HG03558 (cell line): ENCODE measurements at regions not wholly inside any gene's neighbourhood (a gene's known extent, or its start where the extent isn't known, plus 50 kb on each side); places are given as distances from the start of the nearest gene placed in this dataset.
"Not testable (repeated sequence)": the region's sequence is repeated elsewhere in the genome, so short reads cannot be mapped to it uniquely, and the experiment has no call there.

Experiments
- ATAC-seq: cut with Tn5 transposase; IDR thresholded peaks from one replicate; pipeline ENCODE4 v1.9.1; 2021; ENCODE audit warnings: moderate number of reproducible peaks; ENCODE audit not compliant: unreplicated experiment; ENCODE audit errors: extremely low read depth

DNA sequence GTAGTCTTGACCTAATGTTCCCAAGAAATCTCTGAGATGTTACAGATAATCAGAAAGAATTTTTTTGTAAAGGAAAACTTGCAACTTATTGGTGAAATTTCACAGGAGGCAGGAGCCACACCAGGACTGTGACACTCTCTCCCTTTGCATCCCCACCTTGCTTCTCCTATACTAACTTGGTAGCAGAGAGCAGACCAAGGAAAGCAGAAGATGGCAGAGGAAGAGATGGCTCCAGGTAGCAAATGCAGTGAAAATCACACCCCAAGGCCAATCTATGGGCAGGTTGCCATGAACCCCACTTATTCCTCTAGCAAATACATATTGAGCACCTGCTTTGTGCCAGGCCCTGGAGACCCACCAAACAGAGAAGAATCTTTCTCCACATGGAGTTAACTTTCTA, 303.4 kb upstream of the C1orf174 start:
- ATAC-seq = no peak

DNA sequence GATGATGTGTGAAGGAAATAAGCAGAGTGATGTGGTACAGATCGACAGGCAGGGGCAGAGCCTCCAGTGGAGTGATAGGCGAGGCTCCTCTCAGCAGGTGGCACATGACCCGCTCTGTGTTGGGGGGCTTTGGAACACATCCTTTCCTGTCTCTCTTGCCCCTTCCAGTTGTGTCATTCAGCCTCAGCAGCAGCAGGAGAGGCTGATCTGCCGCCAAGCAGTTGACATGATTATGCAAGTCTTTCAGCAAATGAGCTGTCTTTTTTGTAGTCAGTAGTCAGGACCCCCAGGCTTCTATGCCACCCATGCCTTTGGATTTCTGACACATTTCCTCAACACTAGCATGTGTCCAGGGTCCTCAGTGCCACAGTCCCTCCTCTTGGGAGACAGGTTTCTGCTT, 307.1 kb upstream of the C1orf174 start:
- ATAC-seq = no peak

DNA sequence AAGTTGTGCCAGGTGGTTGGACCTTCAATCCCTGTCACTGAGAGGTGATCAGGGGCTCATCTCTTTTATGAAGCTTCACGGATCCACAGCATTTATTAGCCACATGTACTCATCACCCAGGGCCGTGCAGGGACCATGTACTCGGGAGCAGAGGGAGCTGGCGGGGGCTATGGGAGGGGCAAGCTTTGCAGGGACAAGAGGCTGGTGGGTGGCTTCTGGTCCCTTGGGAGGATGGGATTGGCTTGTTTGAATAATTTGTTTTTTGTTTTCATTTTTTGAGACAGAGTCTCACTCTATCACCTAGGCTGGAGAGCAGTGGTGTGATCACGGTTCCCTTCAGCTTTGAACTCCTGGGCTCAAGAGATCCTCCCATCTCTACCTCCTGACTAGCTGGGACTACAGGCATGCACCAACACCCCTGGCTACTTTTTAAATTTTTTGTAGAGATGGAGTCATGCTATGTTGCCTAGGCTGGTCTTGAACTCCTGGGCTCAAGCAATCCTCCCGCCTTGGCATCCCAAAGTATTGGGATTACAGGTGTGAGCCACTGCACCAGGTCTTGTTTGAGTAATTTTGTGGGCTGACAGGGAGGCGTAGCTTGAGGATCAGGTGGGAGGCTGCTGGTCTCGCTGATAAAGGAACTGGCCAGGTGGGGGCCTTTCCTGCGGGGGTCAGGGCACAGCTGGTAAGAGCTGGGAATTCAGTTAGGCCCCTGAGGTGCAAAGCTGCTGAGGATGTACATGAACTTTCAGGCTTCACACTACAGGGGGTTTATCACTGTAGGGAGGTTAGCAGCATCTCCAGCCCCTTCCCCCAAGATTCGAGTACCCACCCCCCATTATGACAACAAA, 308.0 kb upstream of the C1orf174 start:
- no peak for ATAC-seq

DNA sequence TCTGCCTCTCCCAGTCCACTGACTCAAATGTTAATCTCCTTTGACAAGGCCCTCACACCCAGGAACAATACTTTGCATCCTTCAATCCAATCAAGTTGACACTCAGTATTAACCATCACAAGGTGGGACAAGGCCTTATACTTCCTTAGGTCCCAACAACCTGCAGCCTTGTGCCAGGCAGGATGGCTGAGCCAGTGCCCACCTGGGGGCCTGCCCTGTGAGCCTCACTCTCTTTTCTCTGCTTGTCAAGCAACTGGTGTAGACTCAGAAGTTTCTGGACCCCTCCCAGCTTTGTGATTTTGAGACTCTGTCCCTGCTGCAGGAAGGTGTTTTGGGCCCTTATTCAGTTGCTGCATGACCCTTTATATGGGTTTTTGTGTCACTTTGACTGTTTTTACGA, 310.0 kb upstream of the C1orf174 start:
- no peak for ATAC-seq

DNA sequence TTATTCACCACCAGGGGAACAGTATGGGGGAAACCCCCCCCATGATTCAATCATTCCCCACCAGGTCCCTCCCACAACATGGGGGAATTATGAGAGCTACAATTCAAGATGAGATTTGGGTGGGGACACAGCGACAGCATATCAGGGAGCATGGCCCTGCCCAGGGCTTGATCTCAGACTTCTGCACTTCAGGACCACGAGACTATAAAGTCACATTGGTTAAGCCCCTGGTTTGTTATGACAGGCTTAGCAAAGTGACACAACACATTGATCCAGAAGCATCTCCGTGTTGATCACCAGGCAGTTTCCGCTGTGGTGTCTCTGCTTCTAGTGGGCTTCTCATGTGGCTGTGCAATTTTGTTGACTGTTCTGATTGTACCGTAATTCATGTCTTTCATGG, 312.7 kb upstream of the C1orf174 start:
- ATAC-seq = no peak

DNA sequence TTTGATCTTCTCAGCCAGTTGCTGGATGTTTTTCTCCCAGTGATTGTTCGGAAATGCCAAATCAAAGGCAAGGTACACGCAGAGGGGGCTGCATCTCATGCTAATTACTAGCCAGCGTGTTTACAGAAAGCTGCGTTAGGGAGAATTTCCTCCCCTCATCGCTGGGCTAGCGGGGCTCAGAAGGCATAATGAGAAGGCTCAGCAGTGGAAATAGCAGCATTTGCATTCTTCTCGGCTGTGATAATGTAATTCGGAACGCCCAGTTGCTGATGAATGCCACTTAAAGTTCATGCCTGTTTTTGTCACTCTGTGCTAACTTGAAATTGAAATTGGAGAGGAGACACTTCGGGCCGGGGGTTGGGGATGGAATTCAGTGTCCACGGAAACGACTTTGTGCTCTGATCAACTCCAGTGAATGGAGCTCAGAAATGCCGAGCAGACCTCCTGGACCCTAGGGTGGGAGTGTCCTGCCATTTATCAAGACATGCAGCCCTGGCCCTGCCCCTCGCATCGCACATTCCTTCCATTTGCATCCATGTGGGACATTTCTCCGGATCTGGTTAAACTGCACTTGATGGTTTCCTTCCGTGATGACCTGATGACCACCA, 313.4 kb upstream of the C1orf174 start:
- ATAC-seq = no peak

DNA sequence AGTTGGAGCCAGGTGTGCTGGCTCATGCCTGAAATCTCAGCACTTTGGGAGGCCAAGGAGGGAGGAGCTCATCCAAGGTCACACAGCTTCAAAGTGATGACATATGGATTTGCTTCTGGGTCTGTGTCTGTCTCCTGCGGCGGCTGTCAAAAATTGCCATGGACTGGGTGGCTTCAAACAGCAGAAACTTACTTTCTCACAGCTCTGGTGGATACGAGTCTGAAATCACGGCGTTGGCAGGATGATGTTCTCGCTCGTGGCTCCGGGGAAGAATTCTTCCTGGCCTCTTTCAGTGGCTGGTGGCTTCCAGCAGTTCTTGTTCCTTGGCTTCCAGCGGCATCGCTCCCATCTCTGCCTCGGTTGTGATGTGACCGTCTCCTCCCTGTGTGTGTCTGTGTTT, 314.8 kb upstream of the C1orf174 start:
- ATAC-seq = no peak

DNA sequence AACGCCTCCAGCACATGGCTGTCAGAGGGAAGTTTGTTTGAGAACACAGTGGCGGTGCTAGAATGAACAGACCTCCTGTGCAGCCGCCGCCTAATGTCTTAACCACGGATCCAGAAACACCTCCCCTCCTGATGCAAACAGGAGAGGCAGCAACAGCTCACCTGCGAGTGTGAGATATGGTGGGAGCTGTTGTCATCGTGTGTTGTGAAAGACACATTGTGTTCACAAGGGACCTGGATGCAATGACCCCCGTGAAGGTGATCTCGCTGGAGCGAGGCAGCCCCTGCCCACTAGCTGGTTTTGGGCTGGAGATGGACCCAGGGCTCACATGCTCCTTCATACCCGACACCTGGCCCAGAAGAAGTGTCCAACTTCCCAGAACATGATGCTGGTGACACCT, 315.3 kb upstream of the C1orf174 start:
- no peak for ATAC-seq

DNA sequence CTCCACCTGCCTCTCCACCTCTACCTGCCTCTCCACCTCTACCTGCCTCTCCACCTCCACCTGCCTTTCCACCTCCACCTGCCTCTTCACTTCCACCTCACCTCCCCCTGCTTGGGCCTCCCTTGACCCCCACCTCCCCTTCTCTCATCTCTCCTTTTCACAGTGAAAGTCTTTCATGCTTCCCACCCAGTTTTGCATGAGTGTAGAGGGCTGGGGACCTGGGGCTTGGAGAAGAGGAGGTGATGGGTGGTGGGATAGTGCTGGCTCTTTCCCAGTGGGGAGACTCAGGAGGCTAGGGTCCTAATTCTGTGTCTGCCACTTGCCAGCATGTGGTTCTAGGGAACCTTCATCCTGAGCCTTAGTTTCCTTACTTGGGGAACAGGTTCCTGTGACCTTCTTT, 316.2 kb upstream of the C1orf174 start:
- no peak for ATAC-seq

DNA sequence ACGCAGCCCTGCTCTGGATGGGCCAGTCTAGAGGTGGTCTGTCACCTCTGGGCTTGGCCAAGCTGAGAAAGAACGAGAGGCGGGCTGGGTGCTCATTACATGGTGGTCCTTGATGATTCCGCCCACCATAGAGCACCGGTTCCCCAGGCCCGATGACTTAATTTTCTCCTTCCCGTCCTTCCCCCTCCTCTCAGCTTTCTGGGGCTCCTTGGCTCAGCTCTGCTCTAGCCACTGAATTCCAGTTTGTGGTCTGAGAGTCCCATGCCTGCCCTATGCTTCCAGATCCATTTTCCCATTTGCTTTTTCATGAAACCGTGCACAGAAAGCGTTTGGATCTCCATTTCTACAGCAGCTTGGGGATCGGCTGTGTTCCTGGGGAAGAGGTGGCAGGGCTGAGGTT, 318.5 kb upstream of the C1orf174 start:
- no peak for ATAC-seq

DNA sequence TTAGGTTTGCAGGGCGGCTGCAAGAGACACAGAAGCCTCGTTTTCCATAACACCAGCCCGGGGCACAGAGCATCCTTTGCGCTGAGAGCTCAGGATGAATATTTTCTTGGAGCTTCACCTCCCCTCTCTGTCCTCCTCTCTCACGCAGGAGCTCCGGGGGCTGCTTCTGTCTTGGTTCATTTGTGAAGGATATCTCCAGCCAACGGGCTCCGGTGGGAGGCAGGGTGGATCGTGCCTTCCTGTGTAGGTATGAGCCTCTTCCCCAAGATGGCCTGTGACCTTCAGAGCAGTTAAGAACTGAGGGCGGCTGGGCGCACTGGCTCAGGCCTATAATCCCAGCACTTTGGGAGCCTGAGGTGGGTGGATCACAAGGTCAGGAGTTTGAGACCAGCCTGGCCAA, 319.0 kb upstream of the C1orf174 start:
- ATAC-seq = no peak

DNA sequence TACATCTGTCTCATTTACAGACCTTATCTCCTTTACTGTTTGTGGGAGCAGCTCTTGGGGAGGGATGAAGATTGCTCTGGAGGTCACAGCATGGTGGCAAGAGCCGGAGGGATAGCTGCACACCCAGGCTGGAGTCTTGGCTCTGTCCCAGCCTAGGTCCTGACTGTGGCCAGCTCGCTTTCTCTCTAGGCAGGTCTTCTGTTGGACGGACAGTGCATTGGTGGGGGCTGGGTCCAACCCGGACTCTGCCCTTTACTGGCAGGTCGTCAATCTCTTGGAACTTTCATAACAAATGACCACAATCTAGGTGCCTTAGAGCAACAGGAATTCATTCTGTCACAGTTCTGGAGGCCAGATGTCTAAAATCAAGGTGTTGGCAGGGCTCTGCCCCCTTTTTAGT, 319.8 kb upstream of the C1orf174 start:
- ATAC-seq = no peak

DNA sequence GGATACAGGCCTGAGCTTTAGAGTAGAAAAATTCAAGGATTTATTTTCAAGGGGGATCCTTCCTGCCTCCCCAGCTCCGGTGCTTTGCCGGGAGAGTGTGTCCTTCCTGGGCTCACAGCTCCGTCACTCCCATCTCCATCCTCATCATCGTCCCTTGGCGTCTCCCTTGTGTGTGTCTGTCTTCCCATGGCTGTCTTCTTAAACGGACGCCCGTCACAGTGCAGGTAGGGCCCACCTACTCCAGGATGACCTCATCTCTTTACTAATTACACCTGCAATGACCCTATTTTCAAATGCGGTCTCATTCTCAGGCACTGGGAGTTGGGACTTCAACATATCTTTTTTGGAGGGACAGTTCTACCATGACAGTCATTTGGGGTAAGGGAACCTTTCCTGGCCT, 320.3 kb upstream of the C1orf174 start:
- no peak for ATAC-seq

DNA sequence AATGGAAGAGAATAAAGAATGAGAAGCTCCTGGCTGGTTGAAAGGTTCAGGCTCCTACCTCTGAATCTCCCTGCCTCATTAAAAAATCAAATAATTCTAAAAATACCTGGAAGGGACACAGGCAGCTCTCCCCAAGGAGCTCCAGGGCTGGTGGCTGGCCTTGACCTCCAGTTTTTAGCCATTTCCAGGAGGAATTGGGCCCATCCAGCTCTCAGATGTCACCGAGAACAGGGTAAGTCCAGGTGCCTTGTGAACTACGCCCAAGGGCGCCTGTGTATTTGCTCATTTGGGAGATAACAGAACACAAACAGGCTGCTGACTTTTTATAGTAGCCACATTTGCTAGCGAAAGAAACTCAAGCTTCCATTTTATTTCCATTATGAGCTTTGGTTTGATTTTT, 321.0 kb upstream of the C1orf174 start:
- ATAC-seq = no peak

DNA sequence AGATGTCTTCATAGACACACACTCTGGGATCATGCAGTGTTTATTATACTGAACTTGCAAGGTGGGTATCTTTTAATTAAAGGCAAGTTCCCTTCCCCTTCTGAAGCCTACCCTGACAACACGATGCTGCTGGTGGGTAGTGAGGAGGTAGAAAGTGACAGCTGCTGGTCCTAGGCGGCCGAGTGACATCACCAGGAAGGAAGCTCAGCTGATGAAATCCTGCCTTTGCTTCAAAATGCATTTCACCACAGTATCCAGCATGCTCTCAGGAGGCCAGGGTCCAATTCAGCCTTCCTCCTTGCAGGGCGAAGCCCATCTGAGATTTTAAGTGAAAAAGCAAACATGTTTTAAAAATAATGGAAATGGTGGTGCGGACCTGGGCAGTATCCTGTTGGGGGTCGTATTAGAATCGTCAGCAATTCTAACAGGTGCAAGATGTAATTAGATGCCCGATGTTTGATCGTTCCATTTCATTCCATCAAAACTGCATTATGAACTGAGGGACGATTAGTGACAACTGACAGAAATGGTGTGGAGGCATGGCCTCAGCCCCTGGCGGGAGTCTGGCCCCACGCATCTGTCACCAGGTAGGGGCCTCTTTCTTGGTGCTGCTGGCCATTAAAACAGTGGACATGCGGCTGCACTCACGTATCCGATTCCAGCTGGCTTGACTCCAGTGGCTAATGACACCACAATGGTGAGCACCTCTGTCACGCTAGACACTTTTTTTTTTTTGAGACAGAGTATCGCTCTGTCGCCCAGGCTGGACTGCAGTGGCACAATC, 324.8 kb upstream of the C1orf174 start:
- ATAC-seq = no peak

DNA sequence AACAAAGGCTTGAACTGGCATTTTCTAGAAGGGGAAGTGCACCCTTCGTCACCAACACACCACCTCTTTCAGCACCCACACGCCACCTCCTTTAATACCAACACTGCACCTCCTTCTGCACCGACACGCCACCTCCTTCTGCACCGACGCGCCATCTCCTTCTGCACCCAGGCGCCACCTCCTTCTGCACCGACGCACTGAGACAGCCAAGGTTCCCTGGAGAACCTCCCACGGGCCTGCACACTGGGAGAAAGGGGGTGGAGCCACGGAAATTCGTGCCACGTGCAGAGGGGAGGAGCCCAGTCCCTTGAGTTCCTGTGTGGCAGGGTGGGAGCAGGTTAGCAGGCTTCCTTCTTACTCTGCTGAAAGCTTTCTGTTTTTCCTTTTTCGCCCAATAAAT, 327.9 kb upstream of the C1orf174 start:
- no peak for ATAC-seq

DNA sequence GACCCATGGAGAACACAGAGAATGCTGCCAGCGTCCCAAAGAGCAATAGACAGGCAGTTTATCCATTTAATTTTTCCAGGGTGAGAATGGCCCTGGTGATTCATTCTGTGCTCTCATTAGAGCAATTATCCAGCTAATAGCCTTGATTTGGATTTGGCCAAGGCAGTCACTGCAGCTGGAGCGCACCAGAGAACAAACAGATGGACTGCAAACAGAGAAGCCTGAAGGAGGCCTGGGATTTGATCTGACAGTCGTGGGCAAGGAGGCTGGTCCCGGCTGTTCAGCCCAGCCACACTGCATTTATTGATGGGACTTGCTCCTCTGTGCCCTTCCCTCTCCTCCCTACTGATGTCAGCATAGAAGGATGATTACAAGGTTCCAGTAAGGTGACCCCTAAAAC, 353.9 kb upstream of the C1orf174 start:
- no peak for ATAC-seq

DNA sequence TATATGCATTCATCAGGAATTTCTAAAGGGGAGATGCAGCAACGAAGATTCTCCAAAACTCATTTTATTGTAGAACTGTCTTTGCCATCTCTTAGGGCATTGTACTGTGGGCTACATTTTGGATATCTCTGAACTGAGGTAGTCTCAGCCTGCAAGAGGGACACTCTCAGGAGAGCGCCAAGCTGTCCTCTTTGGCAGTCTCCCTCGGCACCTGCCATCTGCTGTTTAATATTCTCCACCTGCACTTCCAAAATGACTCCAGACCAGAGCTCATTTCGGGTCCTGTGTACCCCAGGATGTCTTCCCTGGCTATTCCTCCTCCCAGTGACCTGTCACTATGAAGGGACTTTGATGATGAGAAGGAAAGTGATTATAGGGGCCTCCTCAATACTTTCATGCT, 356.3 kb upstream of the C1orf174 start:
- ATAC-seq = no peak

DNA sequence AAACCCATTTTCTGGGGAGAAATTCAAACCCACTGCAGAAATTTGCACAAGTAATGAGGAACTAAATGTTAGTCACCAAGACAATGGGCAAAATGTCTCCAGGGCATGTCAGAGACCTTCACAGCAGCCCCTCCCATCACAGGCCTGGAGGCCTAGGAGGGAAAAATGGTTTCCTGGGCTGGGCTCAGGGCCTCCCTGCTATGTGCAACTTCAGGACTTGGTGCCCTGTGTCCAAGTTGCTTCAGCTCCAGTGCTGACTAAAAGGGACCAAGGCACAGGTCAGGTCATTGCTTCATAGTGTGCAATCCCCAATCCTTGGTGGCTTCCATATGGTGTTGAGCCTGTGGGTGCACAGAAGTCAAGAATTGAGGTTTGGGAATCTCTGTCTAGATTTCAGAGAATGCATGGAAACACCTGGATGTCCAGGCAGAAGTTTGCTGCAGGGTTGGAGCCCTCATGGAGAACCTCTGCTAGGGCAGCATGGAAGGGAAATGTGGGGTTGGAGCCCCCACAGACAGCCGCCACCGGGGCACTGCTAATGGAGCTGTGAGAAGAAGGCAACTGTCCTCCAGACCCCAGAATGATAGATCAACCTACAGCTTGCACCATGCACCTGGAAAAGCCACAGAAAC, 358.2 kb upstream of the C1orf174 start:
- not testable (repeated sequence) for ATAC-seq

DNA sequence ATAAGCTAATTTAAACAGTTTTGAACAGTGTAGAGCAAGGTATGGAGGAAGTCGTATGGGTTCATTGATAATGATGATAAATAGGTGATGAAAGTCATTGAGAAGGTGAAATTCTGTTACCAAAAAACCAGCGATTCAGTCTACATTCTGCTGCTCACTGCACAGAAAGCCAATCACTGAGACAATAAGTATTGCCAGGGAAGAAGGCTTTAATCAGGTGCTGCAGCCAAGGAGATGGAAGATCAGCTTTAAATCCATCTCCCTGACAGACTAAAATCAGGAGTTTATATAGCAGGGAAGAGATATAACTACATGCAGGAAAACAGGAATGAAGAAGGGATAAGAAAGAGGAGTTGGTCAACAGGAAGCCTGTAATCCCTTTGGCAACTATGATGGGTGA, 361.3 kb upstream of the C1orf174 start:
- no peak for ATAC-seq

DNA sequence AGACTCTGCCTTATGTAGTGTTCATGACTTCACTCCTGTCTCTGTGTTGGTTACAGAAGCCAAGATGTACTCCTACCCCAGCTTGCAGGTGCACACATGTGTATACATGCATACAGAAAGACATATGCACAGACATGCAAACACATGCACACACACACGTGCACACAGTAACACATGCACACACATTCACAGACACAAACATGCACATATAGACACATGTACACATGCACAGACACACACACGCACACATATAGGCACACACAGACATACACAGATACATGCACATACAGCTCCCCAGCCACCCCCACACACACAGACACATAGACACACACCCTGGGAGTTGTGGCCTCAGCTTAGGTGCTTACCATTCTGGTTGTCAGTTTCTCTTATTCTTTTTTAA, 362.6 kb upstream of the C1orf174 start:
- ATAC-seq = no peak
